PFSK-1 (cell line): ENCODE measurements at regions not wholly inside any gene's neighbourhood (a gene's known extent, or its start where the extent isn't known, plus 50 kb on each side); places are given as distances from the start of the nearest gene placed in this dataset.

ENCODE experiments used
- POLR2AphosphoS5 ChIP-seq: IDR thresholded peaks from 2 replicates; pipeline ENCODE4 v1.6.1; 2012; ENCODE audit warnings: low read depth, mild to moderate bottlenecking, control low read depth, low read length, moderate library complexity
- REST ChIP-seq, 2 experiments: IDR thresholded peaks; 2 replicates each; pipeline versions ENCODE4 v1.6.1 to v1.8.0; 2011 to 2012; ENCODE audit warnings: low read depth in 2 of 2, low read length in 2 of 2, control low read depth in 1 of 2, inconsistent platforms in 1 of 2, mild to moderate bottlenecking in 1 of 2, moderate library complexity in 1 of 2; ENCODE audit not compliant: insufficient read depth in 1 of 2
- SIN3A ChIP-seq: IDR thresholded peaks from 2 replicates; pipeline ENCODE4 v1.6.1; 2012; ENCODE audit warnings: mild to moderate bottlenecking, low read length, moderate library complexity, borderline replicate concordance; ENCODE audit not compliant: insufficient read depth
- TAF1 ChIP-seq: IDR thresholded peaks from 2 replicates; pipeline ENCODE4 v1.6.1; 2012; ENCODE audit warnings: low read length, control low read depth, borderline replicate concordance; ENCODE audit not compliant: insufficient read depth

DNA sequence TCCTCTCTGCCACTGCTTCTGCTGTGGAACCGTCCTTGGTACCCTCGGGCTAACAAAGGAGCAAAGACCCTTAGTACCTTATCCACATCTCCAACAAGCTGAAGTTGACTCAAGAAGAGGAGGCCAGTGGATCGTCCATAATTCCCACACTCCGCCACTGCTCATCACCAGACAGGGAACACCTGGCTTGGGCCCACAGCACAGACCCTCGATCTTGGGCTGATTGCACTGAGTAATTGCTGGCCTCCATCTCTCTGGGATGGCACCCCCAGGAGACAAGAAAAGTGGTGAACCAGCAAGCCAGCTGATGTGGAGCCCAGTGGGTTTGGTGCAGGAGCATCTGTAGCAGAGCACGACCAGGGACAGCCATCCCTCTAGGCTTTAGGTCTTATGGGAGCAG, 109.4 kb upstream of the GRIK2 start:
- no peak for TF ChIP-seq SIN3A
- TF ChIP-seq POLR2AphosphoS5: no peak
- no peak for TF ChIP-seq TAF1
- TF ChIP-seq REST (IDR thresholded peaks at IDR 0.05; ENCODE audit: insufficient read depth in 1 of 2, low read depth in 2 of 2, low read length in 2 of 2): no peak
